ENCODE measurements at regions not wholly inside any gene's neighbourhood (a gene's known extent, or its start where the extent isn't known, plus 50 kb on each side); places are given as distances from the start of the nearest gene placed in this dataset.
"Not testable (repeated sequence)": the region's sequence is repeated elsewhere in the genome, so short reads cannot be mapped to it uniquely, and the experiment has no call there.

DNA sequence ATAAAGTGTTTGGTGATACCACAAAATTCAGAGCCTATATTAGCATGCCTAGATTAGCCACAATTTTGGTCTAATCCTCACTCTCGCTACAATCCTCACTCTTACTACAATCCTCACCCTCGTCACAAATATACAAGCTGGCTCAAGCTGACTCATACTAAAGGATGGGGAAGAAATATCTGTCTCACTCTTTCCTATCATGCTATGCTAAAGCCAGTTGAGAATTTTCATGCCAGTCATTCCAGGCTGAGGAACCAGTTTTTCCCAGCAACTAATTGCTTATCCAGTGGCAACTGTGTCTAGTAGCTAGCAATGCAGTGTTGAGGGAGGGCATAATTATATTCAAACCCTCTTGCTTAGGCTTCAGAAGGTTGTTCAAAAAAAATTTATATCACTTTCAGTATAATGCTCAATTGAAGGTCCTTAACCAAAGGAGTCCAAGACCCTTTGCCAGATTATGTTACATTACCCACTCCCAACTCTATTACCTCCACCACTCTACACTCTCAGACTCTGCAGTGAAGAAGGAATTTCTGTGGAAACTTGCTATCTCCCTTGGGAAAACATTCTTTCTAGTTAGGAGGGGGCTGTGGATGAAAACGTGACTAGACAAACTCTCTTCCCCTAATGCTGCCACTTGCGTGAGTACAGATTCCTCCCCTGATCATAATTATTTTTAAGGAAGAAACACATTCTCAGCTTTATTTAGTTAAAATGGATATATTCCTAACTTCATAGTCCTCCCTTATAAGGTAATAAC lies 810.3 kb upstream of the ACO1 start:
- no peak for DNase-seq

DNA sequence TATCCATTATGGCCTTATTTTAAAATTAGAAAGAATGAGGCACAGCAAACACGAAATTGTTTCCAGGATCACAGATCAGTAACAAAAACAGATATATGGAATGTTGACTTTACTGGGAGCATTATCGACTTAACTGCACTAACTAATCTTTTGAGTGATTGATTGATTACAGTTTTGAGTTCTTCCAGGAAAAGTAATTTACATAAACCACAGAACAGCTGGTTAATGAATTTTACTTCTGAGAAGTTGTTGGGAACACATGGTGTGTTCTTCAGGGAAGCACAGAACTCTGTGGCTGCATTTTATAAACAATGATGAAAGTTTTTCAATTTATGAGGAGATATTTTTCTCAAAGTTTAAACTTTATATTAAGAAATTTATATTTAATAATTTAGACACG lies 802.4 kb upstream of the ACO1 start:
- no peak for DNase-seq

DNA sequence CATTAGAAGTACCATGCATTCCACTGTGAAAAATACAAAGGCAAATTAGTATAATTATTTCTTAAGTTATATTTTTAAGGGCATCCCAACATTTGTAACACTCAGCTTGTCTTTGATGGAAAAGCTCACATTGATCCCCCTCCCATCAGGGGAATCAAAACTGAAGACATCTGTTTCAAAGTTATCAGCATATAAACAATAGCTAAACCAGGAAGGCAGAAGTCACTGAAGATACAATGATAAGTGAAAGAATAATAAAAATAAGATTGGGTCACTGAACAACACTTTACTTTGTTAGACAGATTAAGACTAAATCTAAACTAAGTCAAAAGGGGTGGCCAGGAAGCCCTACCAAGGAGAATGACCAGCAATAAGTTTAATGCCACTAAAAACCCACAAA lies 801.9 kb upstream of the ACO1 start:
- DNase-seq = no peak

DNA sequence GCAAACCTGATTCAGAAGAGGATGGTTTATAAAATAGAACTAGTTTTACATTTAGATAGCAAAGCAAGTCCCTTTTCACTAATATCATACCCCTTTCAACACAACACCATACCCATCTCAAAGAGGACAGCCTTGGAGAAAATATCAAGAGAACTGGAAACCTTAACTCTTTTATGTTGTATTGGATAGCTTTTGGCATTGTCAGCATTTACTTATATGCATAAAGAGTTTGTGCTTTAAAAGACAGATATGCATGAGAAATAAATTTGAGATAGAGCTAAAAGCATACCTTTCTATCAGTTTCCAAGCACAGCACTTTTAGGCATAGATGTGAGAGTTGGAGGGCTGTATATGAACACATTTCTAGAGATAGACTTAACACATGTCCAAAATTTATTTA lies 799.3 kb upstream of the ACO1 start:
- no peak for DNase-seq

DNA sequence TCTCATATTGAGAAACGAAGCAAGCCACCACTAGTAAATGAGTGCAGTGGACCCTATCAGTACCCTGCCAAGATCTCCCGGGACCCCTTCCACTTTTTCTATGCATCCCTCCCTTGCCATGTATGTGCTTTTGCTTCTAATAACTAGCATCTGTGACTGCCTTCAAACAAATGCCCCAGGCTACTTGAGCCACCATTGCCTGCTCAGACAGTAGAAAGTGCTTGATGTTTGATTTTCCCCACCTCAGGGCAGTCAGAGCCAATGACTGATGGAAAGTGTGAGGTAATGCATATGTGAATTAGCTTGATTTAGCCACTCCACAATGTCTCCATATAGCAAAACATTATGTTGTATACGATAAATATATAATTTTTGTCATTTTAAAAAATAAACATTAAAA lies 797.3 kb upstream of the ACO1 start:
- no peak for DNase-seq

DNA sequence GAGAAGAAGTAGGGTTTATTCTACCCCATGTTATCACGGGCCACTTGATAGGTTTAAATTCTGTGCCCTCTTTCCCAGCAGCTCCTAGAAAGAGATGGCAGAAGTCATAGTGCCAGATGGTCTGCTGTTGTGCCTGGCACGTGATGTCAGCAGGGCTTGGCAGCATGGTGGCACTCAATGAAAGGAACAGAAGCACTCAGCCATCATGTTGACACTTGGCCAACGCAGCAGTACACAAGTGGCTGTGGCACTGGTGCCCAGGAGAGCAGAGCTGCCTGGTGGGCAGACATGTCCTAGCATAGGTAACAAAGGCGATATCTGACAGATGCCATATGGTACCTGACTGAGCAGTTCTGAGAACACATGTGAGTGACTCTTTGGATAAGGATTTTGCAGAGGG lies 796.4 kb upstream of the ACO1 start:
- DNase-seq = no peak

DNA sequence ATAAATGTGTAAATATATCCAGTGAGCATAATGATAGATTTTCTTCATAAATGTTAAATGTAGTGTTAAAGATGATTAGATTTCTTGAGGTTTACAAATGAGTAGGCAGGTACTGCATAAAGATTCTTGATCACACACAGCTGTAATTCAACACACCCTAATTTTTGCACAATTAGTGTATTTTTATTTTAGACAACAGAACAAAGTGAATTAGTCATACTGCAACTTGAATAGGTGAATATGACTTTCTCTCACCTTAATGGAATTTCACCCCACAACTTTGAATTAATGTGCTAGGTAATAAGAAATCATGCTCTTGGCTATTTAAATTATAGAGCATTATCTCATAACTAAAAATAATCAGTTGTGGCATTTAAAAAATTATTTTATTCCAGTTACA lies 795.7 kb upstream of the ACO1 start:
- no peak for DNase-seq

DNA sequence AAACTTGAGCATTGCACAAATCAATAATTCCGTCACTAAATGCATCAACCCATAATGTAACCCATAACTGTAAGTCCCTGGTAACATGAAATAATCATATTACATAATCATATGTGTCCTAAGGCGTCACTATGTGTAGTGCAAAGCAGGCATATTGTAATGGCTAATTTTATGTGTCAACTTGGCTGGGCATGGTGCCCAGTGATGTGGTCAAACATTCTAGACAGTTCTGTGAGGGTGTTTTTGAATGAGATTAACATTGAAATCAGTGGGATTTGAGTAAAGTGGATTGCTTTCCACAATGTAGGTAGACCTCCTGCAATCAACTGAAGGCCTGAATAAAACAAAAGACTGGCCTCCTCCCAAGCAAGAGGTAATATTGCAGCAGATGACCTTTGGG lies 794.4 kb upstream of the ACO1 start:
- DNase-seq = no peak

DNA sequence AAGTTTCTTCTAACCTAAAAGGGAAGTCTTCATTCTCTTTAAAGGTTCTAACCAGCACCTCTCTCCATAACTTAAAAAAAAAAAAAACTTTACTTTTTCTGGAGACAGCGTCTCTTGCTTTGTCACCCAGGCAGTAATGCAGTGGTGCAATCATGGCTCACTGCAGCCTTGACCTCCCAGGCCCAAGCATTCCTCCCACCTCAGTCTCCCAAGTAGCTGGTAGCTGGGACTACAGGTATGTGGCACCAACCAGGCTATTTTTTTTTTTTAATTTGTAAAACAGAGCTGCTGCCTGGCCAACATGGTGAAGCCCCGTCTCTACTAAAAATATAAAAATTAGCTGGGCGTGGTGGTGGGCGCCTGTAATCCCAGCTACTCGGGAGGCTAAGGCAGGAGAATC lies 787.4 kb upstream of the ACO1 start:
- not testable (repeated sequence) for DNase-seq

DNA sequence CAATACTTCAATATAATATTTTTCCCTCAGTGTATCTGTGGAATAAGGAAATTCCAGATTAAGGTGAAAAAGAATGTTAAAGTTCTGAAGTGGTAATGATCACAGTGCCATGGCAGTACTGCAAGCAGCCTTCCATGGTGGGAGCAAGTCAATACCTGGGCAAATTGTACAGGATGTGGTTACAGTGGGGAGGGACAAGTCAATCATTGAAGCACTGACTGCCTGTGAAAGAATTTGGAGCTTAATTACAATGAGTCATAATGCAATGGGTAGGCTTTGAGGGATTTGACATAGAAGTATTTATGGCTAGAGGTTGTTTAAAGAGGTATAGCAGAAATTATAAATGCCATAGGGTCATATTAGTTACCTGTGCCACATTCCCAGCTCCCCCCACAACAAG lies 786.5 kb upstream of the ACO1 start:
- no peak for DNase-seq

DNA sequence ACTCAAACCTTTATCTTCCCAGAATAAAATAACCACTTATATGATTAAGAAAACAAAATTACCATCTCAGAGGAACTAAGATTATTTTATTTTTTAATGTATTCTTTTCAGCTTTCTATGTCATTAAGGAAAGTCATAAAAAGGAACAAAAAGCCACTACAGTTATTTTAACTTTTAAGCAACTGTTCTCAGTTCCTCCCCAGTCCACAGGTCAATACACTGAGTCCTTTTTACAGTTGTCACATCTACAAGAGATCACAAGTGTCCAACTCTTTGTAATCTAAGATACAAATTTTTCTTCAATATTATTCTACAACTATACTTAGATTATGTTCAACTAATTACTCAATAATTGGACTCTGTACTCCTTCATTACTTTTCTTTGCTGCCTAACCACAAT lies 782.8 kb upstream of the ACO1 start:
- no peak for DNase-seq

DNA sequence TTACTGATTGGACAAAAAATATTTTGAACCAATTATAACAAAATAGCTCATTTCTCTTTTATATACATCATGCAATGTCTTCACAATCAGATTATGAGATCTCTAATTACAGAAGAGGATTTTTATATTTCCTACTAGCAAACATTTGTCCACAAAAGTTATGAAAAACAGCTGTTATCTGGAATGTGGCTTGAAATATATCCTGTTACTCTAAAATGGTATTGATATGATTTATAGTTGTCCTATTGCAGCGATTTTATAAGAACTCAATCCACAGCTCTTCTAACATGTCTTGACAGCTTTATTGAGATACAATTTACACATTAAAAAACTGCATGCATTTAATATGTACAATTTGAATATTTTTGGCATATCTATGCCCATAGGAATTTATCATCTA lies 779.9 kb upstream of the ACO1 start:
- DNase-seq = no peak

DNA sequence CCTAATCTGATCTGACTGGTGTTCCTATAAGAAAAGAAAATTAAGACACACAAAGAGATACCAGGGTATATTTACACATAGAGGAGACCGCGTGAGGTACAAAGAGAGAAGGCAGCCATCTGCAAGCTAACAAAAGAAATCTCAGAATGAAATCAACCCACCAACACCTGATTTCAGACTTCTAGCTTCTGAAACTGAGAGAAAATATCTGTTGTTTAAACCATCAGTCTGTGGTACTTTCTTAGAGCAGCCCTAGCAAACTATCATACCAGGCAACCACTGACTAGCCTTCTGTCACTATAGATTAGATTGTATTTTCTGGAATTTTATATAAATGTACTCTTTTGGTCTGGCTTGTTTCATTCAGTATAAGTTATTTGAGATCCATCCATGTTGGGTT lies 779.3 kb upstream of the ACO1 start:
- DNase-seq = no peak

DNA sequence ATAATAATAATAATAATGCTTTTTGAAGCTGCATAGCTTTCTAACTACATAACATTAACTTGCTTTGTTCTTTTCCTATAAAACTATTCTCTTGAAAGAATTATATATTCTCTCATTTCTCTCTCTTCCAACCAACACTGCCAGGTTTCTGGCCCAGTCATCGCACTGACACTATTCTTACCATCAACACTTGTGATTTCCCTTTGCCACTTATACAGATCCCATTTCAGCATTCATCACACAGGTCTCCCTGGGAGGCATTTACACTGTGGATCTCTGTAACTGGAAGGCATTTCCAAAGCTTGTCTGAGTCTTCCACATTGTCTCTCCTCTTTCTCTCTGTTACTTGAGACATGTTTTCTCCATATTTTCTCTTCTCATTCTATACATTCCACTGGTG lies 777.8 kb upstream of the ACO1 start:
- no peak for DNase-seq

DNA sequence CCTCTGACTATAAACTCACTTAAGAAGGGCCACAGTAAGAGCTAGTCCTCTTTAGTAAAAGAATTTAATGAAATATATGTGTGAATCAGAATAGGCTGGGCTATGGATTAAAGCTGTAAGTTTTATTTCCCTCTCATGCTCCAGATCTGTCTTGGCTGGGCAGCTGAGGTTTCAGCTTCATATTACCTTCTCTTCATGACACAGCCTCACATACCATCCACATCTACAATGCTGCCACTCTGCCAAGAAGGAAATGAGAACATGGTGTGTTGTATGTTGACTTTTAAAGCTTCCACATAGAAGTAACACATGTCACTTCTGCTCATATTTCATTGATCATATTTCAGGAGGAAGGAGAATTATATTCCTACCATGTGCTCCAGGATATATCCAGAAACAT lies 776.0 kb upstream of the ACO1 start:
- DNase-seq = no peak

DNA sequence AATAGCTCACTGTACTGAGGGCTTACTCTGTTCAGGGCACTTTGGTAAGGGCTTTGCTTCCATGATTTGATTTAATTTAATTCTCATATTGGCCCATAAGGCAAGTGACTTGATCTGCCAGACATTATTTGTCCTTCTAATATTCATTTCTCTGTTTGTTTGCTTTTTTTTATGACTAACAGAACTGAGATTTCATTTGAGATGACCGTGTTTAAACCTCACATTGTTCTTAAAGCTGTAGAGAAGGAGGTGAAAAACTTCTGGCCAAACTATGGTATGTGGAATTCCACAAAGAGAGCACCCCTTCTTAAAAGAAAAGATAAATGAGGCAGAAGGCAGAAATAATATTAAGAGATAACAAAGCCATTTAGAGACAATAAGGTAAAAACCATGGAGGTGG lies 775.6 kb upstream of the ACO1 start:
- no peak for DNase-seq

DNA sequence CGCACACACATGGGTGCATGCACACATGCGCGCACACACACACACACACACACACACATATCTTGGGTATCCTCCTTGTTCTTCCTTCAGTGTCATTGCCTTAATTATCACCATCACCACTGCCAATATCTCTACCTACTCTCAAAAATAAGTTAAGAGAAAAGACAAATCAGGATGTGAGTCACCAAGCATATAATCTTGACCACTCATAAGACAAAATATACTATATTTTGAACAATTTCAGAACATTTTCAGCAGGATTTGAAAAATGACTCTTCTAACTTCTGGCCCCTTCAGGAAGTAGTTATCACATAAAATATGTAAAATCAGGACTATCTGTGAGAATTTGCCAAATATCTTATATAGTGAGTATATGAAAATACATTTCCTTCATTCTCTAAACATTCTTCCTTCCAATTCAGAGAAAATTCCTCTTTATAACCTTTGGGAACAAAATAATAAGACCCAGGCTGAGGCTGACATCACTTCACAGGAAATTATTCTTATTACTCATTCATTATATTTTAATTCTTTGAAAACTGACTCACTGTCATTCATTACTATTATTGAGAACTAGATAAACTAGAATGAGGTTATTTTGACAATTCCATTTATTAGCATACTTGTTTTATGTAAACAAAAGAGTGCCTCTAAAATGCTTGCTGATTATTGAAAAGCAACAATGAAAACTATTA lies 772.0 kb upstream of the ACO1 start:
- DNase-seq = no peak

DNA sequence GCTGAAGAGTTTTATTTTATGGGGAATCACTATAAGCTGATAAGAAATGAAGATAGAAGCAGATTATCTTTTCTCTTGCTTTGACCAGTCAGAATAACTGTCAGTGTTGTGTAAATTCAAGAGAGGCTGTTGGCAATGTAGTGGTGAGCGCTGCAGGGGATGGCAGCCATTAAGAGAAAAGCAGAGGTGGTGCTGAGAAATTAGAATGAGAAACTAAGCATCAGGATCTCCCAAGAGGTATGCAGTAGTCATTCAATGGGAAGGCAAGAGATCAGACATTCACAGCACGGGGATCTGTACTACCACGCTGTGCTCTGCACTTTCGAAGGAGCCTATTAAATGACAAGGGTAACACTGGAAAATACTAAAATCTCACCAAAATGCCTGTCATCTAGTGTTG lies 768.5 kb upstream of the ACO1 start:
- no peak for DNase-seq

DNA sequence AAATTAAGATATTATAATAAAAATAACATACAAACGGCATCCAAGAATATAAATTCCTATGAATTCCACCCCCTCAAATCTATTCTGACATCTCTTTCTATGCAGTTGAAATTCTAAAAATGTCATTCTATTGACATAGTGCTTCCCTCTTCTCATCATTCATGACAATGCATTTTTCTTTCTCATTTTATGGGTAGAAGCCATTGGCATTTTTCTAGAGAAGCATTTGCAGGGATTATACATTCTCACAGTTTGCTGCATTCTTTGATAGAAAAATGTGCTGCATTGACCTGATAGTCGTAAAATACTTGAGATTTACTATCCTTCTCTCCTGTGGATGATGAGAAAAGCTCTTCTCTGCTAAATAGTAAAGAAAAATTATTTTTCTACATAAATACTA lies 760.9 kb upstream of the ACO1 start:
- no peak for DNase-seq

DNA sequence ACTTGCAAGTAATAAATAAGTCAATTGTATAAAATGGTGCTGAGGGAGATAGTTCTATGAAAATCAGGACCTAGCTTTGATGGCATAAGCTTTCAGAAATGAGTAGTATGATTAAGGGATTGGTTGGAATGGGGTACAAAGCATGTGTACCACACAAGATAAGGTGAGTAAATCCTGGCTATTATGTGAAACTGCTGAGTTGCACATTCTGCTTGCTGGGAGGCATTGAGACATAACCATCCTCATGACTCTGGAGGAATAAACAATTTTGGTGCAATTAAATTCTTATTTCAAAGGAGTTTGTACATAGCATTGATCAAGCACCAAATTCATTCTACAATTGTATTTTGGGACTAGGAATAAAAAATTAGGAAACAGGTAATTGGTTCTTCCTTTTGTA lies 755.2 kb upstream of the ACO1 start:
- no peak for DNase-seq

DNA sequence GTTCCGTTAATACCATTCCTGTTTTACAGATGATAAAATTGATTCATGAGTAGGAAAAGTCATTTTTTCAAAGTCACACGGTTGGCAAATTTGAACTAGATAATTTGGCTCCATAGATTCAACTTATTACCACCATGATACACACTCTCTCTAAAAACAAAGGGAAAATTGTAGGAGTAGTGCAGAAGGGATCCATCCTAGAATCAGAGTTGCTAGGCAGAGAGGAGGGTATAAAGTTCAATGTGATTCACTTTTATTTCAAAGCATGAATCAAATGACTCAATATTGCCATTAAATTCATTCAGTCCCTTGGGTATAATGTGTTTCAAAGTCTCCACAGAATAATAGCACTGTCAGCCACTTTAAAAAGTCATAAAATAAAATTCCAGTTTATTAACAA lies 747.2 kb upstream of the ACO1 start:
- DNase-seq = no peak

DNA sequence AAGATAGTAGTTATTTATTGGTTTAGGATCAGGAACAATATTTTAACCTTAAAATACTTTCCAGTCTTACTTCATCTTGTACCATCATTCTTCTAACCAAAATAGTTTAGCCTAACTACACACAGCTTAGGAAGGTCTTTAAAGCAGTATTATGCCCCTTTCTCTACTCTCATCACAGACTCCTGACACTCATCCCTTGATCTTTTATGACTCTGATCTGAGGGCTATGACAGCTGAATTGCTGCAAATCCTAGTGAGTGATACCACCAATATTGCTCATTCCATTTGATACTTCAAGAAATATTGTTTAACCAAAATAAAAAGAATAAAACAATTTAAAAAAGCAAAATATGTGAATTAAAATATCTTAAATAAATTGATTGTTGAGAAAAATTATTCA lies 746.6 kb upstream of the ACO1 start:
- DNase-seq = no peak

DNA sequence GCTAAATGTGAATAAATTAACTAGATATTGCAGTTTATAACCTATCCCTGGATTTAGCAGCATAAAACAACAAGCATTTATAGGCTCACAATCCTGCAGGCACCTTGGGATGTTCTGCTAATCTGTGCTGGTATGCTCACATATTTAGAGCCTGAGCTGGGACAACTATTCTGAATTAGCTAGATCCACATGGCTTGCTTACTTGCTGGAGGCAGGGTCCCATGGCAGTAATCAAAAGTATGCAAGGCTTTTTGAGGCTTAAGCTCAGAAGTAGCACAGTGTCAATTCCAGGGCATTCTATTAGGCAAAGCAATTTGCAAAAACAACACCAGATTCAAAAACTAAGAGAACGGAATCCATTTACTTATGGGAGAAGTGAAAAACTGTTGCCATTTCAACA lies 745.0 kb upstream of the ACO1 start:
- no peak for DNase-seq

DNA sequence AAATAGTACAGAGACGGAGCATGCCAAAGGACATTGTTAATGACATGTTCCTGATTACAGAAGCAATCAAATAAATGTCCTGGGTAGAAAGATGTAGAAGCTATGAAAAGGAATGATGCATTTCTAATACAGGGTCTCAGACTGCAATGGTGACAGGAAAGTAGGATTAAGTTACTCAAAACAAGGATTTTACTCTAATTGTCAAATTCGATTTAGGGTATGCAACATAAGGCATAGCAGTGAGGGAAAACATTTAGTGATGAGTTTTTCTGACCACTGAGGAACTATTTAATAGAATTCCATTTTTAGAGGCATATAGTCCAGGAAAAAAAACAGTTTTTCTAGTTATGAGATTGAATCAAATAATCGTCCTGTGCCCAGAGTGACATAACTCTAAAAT lies 715.1 kb upstream of the ACO1 start:
- no peak for DNase-seq

DNA sequence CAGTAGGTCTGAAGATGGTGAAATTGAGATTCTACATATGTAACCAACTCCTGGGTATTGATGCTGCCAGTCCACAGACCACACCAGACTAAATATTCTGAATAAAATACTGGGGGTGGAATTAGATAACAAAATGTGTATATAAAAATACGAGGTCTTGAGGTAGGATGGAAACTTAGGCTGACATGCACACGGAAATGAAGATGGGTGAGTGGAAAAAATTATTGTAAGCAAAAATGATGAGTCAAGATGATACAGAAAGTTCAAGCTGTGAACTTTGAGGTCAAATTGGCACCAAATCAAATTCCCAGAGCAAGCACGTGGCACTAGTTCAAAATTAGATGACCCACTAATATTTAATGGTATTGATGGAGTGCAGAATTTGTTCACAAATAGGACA lies 713.4 kb upstream of the ACO1 start:
- DNase-seq = no peak
